Fibroblast of lung (primary cell): ENCODE measurements at regions not wholly inside any gene's neighbourhood (a gene's known extent, or its start where the extent isn't known, plus 50 kb on each side); places are given as distances from the start of the nearest gene placed in this dataset.

Source experiments
- CTCF ChIP-seq, 2 donors: IDR thresholded peaks in 1 of 2; conservative IDR thresholded peaks in 1 of 2; 1 replicate in 1 of 2; 2 replicates in 1 of 2; pipeline ENCODE4 v1.5.1; 2011 to 2012; ENCODE audit warnings: low read length in 2 of 2, control low read depth in 1 of 2, inconsistent platforms in 1 of 2, low read depth in 1 of 2, mild to moderate bottlenecking in 1 of 2
- EZH2 ChIP-seq: IDR thresholded peaks from 2 replicates; pipeline ENCODE4 v1.5.1; 2012; ENCODE audit warnings: low read length, control low read depth, mild to moderate bottlenecking; ENCODE audit errors: missing control alignments

- TF ChIP-seq EZH2 (no peak), CTCF (conservative IDR thresholded peaks at IDR 0.05 in 1 of 2, IDR thresholded peaks at IDR 0.05 in 1 of 2; ENCODE audit: low read depth in 1 of 2, low read length in 2 of 2) (no peak)
These were observed 393.1 kb downstream of the TNS3 start for GRCh38 chr7:47188653-47189315.
